Chondrocyte (in vitro differentiated cells): ENCODE measurements at regions not wholly inside any gene's neighbourhood (a gene's known extent, or its start where the extent isn't known, plus 50 kb on each side); places are given as distances from the start of the nearest gene placed in this dataset.
"Not testable (repeated sequence)": the region's sequence is repeated elsewhere in the genome, so short reads cannot be mapped to it uniquely, and the experiment has no call there.

Experiments
- DNase-seq: peaks from one replicate; pipeline ENCODE4 v3.0.0; 2021; ENCODE audit warnings: mixed read lengths, low spot score
- H3K27ac Mint-ChIP-seq: one replicate; pipeline ENCODE4 v1.8.0; 2021; ENCODE audit warnings: mild to moderate bottlenecking, moderate library complexity, mixed read lengths; ENCODE audit not compliant: unreplicated experiment
- H3K27me3 Mint-ChIP-seq: 2 replicates; pipeline ENCODE4 v1.8.0; 2021; ENCODE audit warnings: low read depth, mixed read lengths
- H3K36me3 Mint-ChIP-seq: 2 replicates; pipeline ENCODE4 v1.8.0; 2021; ENCODE audit warnings: low read depth, mixed read lengths
- H3K4me1 Mint-ChIP-seq: 2 replicates; pipeline ENCODE4 v1.8.0; 2021; ENCODE audit warnings: low read depth, mild to moderate bottlenecking, mixed read lengths
- H3K4me3 Mint-ChIP-seq: one replicate; pipeline ENCODE4 v1.8.0; 2021; ENCODE audit warnings: mild to moderate bottlenecking, moderate library complexity, mixed read lengths; ENCODE audit not compliant: unreplicated experiment
- H3K9me3 Mint-ChIP-seq: 2 replicates; pipeline ENCODE4 v1.8.0; 2021; ENCODE audit warnings: low read depth, mixed read lengths
- CTCF ChIP-seq: fragments of 200-600 bp; sonication (generic); IDR thresholded peaks from 2 replicates; pipeline ENCODE4 v1.5.0; 2021; ENCODE audit warnings: antibody characterized with exemption, mild to moderate bottlenecking, moderate library complexity

GRCh38 chr3:66931291-66931690 lies 66.8 kb upstream of the KBTBD8 start:
- Mint-ChIP-seq H3K27me3 (peaks cover 51% of the 10 kb centered on the region), H3K4me3 (no peak overlapping the region), H3K4me1 (no peaks in the 10 kb centered on the region), H3K9me3 (no peaks in the 10 kb centered on the region), H3K27ac (no peak overlapping the region), H3K36me3 (no peaks in the 10 kb centered on the region)
- no peak for TF ChIP-seq CTCF
- no peak for DNase-seq

DNA sequence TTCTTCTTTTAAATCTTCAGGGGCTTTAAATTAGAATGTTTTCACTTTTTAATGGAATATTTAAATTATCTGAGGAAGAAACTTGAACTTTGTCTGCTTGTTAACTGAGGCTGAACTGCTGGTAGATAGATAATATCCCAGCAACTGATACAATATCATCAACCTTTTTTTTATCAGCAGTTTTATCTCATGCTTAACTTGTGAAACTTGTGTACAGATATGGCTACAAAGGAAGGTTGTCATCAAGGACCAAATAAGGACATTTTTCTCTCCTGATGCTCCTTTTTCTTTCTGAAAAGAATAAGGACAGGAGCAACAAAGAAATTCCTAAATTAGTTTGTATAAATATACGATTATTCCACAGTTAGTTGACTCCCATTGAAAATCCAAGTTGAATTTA lies 66.4 kb upstream of the KBTBD8 start:
- H3K27me3 Mint-ChIP-seq, result peaks cover 48% of the 10 kb centered on the region
- H3K9me3 Mint-ChIP-seq, result no peaks in the 10 kb centered on the region

DNA sequence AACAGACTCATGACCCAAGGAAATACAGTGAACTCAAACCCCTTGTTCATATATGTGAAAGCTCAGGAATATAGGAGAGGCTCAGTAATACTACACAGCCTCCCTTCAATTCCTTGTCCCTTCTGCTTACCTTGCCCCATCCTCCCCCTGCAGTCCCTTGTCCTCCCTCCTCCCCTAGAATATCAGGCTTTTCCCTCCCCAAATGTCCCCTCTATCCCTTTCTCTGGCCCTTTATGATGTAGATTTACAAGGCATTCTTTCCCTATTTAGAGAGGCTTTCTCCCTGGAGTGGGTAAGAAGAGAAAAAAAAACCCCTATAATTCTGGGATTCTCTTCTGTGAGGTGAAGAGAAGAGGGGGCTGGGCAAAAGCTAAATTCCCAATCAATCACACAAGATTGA lies 64.9 kb upstream of the KBTBD8 start:
- no peak overlapping the region for H3K4me3 Mint-ChIP-seq
- no peaks in the 10 kb centered on the region for H3K9me3 Mint-ChIP-seq
- peaks cover 42% of the 10 kb centered on the region for H3K27me3 Mint-ChIP-seq
- TF ChIP-seq CTCF, result no peak
- DNase-seq, result no peak
- H3K27ac Mint-ChIP-seq, result no peak overlapping the region
- no peaks in the 10 kb centered on the region for H3K36me3 Mint-ChIP-seq
- no peaks in the 10 kb centered on the region for H3K4me1 Mint-ChIP-seq

More for the DNA sequence above, 66.4 kb upstream of the KBTBD8 start:
- Mint-ChIP-seq H3K4me3 (no peak overlapping the region), H3K4me1 (no peaks in the 10 kb centered on the region), H3K27ac (no peak overlapping the region), H3K36me3 (no peaks in the 10 kb centered on the region)
- DNase-seq, result no peak
- TF ChIP-seq CTCF, result no peak

DNA sequence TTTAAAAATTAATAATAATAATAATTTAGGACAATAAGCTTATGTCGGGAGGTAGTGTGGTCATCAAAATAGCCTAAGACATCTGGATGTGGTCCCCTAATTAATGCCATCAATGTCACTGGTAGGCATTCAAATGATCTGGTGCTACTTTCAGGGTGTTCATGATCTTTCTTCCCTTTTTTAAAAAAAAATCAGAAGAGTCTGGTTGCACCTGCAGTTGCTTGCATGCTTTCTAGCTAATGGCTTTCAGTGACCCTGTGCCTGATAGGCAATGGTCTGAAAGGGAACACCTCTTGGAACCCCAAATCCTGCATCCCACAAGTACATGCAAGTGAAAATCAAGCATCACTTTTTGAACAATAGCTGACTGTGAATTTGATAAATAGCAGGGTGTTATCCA lies 64.1 kb upstream of the KBTBD8 start:
- H3K27me3 Mint-ChIP-seq, result peaks cover 40% of the 10 kb centered on the region
- H3K4me1 Mint-ChIP-seq, result no peaks in the 10 kb centered on the region
- TF ChIP-seq CTCF, result no peak
- no peaks in the 10 kb centered on the region for H3K36me3 Mint-ChIP-seq
- DNase-seq, result no peak
- H3K4me3 Mint-ChIP-seq, result no peak overlapping the region
- H3K9me3 Mint-ChIP-seq, result no peaks in the 10 kb centered on the region
- H3K27ac Mint-ChIP-seq, result no peak overlapping the region

GRCh38 chr3:66934725-66935124 lies 63.4 kb upstream of the KBTBD8 start:
- peaks cover 42% of the 10 kb centered on the region for H3K27me3 Mint-ChIP-seq
- H3K4me3 Mint-ChIP-seq, result no peak overlapping the region
- TF ChIP-seq CTCF, result no peak
- no peak overlapping the region for H3K27ac Mint-ChIP-seq
- no peaks in the 10 kb centered on the region for H3K9me3 Mint-ChIP-seq
- no peak for DNase-seq
- no peaks in the 10 kb centered on the region for H3K36me3 Mint-ChIP-seq
- H3K4me1 Mint-ChIP-seq, result no peaks in the 10 kb centered on the region

DNA sequence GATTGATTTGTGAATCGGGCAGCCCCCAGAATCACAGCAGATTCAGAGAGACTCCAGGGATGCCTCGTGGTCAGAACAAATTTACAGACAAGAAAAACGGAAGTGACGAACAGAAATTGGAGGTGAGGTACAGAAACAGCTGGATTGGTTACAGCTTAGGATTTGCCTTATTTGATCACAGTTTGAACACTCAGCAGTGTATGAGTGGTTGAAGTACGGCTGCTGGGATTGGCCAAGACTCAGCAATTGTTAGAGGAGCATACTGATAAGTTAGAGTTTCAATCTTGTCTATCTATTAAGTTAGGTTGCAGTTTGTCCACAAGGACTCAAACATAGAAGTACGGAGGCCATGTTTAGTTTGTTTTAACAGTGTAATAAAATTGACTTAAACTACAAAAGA lies 61.1 kb upstream of the KBTBD8 start:
- peaks cover 32% of the 10 kb centered on the region for H3K27me3 Mint-ChIP-seq
- not testable (repeated sequence) for H3K36me3 Mint-ChIP-seq, H3K4me1 Mint-ChIP-seq, H3K9me3 Mint-ChIP-seq, DNase-seq, H3K27ac Mint-ChIP-seq, H3K4me3 Mint-ChIP-seq
